SHP77 (cell line): ENCODE measurements at regions not wholly inside any gene's neighbourhood (a gene's known extent, or its start where the extent isn't known, plus 50 kb on each side); places are given as distances from the start of the nearest gene placed in this dataset.

Source experiments
- DNase-seq, 2 experiments: peaks; one replicate each; lab custom pipeline; 2025; lab: John Stamatoyannopoulos, UW

GRCh38 chr4:10747186-10747585, 62.6 kb upstream of the CLNK start:
- DNase-seq, result no peak

GRCh38 chr4:10746371-10747171, 62.0 kb upstream of the CLNK start:
- DNase-seq, result no peak

- DNase-seq, result no peak
Measured at GRCh38 chr4:10743357-10743756, 58.8 kb upstream of the CLNK start.

GRCh38 chr4:10741961-10742699, 57.6 kb upstream of the CLNK start:
- DNase-seq, result no peak

- DNase-seq, result no peak
Measured at GRCh38 chr4:10740891-10741620, 56.5 kb upstream of the CLNK start.

GRCh38 chr4:10740251-10740650, 55.7 kb upstream of the CLNK start:
- no peak for DNase-seq

GRCh38 chr4:10738826-10739489, 54.4 kb upstream of the CLNK start:
- no peak for DNase-seq

- DNase-seq, result no peak
Measured at GRCh38 chr4:10737337-10737736, 52.8 kb upstream of the CLNK start.

- no peak for DNase-seq
Measured at GRCh38 chr4:10736895-10737294, 52.3 kb upstream of the CLNK start.

GRCh38 chr4:10736266-10736665, 51.7 kb upstream of the CLNK start:
- no peak for DNase-seq

GRCh38 chr4:10734697-10735096, 50.1 kb upstream of the CLNK start:
- peak; percentile 22 to 47 for DNase-seq
